SIG-M5 treated with dmso at 0.1 percent for 504 hours (cell line): ENCODE measurements at regions not wholly inside any gene's neighbourhood (a gene's known extent, or its start where the extent isn't known, plus 50 kb on each side); places are given as distances from the start of the nearest gene placed in this dataset.

Experiments
- DNase-seq: peaks from one replicate; lab custom pipeline; 2025; ENCODE audit not compliant: unreplicated experiment; lab: John Stamatoyannopoulos, UW

DNA sequence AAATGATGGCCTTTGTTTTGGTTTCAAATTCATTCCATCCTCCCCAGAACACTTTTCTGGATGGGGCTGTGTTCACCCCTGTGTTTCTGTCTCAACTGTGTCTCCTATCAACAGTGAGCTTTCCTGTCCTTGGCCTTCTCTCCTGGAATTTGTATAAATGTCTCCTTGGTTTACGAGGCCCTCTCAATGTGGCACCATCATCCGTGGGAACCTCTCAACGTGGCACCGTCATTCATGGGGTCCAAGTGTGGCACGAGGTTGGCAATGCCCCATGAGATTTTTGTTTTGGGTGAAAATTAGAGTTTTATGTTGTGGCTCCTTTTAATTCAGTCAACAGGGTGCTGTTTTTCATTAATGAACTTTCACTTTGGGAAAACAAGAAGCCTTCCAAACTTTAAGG, 280.7 kb upstream of the SALL3 start:
- DNase-seq, result no peak

DNA sequence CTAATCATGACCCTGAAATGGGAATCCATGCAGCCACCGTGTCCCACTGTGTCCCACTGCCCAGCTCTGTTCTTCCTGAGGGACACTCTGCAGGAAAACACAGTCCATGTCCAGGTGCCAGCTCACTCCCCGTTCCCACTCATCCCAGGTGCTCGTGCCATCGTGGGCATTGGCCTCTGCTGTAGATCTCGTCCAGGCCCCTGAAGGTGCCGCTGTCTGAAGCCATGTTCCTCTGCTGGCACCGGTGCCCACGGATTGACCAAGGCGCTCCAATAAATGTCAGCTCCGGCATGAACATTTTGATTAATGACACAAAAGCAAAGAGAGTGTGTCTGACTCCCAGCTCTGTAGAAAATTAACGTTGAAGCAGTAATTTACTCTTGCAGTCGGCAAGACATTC, 280.1 kb upstream of the SALL3 start:
- DNase-seq, result no peak

DNA sequence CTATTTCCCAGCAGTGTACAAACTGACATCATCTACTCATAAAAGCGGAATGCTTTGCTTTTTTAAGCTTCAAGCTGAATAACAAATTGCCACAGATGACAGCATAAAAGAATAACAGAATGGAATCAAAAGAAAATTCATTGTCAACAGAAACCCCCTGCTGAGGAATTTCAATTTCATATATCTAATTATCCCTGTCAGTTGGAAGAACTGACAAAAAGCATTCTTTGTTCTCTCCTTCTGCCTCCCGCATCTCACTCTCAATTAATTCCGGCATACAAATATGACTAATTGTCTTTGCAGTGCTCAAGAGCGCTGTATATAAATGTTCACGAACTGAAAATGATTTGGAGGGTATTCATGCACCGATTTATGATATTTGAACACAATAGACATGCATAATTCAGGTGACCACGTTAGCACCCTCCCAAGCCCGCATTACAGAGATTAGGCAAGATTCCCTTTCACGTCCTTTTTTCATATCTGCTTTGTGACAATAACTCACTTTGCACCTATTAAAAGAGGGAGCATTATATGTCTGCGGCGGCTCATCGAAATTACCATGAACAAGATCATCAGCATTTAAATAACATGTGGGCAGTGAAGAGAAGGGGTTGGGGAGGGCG, 277.7 kb upstream of the SALL3 start:
- DNase-seq, result no peak

DNA sequence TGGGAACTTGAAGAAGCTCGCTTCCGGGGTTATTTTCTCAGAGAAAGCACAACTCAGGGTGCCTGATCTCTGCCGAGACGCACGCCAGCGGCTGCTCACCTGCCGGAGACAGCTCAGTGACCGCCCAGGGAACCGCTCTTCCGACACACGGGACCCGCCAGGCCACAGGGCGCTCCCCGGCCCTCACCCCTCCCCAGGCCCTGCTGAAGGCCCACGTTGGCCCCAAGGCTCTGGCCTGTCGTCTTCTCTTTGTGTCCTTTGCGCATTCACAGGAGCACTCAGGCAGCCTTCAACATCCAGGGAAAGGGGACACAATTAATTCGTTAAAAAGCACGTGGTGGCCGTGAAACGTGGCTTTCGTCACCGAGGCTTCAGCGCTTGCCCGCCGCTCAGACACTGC, 276.3 kb upstream of the SALL3 start:
- DNase-seq, result no peak

DNA sequence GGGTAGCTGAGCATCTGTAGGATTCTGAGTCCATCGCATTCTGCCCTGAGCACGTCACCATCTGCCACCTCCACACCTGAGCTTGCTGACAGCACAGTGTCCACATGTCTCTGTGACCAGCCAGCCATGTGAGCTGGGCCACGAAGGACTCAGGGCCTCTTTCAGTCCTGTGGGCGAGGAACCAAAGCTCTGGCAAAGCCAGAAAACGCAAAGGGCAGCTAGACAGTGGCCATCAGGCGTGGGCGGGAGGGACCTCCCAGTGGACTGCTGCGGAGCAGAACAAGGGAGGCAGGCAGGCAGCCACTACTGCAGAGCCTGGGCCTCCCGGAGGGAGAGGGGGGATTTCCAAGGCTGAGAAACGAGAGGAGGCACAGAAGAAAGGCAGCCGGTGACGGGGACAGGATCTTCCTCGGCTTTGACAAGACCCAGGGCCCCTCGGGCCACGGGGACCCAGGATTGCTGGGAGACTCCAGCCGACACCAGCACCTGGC, 274.6 kb upstream of the SALL3 start:
- DNase-seq, result no peak

DNA sequence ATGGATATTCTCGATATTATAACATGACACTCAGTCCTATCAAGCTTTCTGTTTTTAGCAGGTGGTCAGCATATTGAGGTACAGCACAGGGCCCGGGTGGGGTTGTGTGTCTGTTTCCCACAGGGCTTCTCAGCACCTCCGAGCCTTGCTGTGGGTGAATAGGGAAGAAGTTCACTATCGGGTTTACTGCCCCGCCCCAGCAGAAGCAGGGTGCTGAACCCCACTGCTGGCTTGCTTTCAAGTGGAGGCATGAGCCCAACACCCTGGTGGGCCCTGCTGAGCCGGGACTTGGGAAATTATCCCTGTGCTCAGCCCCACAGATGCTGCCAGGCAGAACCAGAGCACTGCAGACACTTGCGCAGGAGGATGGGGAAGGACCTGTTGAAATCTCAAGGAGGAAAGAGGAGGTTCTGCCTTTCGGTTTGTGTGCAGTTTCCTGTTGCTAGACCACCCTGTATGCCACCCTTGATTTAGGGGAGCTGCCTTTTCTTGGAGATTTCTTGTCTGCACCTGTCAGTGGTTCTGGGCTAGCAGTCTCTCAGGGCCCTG, 270.3 kb upstream of the SALL3 start:
- no peak for DNase-seq

DNA sequence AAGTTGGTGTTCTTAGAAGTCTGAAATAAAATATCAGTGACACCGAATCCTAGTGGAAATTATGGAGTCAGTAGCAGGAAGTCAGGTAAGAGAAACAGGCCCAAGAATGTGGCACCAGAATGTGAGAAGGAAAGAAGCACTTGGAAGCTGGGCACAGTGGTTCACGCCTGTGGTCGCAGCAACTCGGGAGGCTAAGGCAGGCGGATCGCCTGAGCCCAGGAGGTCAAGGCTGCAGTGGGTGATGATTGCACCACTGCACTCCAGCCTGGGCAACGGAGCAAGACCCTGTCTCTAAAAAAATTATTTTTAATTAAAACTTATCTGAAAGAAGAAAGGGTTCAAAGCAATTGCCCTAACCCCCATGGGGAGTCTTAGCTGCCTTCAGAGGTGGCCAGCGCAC, 268.3 kb upstream of the SALL3 start:
- no peak for DNase-seq

DNA sequence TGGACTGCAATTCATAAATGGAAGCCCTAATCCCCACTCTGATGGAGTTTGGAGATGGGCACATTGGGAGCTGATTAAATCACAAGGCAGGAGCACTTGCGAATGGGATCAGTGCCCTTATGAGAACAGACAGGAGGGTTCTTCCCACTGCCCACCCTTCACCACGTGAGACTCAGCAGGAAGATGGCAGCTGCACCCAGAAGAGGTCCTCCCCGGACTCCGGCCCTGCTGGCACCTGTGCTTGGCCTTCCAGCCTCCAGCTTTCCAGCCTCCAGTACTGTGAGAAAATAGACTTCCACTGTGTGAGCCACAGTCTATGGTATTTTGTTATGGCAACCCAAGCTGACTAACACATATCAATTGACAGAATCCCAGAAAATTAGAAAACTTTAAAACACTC, 267.6 kb upstream of the SALL3 start:
- no peak for DNase-seq

DNA sequence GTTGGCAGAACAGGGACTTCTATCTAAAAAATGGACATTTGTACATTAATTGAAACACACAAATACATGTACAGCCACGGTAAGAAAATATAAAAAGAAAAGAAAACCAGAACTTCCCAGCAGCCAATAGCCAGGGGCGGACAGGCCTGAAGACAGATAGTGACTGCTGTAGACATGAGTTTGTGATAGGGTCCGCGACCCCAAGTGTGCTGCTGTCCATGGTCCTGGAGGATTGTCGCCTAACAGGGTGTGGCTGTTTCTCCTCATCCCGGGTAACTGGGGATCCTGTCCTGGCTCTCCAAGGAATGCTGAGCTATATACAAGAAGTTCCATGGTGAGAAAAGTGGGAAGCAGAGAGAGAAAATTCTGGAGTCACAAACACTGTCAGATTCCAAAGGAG, 266.5 kb upstream of the SALL3 start:
- DNase-seq, result no peak

DNA sequence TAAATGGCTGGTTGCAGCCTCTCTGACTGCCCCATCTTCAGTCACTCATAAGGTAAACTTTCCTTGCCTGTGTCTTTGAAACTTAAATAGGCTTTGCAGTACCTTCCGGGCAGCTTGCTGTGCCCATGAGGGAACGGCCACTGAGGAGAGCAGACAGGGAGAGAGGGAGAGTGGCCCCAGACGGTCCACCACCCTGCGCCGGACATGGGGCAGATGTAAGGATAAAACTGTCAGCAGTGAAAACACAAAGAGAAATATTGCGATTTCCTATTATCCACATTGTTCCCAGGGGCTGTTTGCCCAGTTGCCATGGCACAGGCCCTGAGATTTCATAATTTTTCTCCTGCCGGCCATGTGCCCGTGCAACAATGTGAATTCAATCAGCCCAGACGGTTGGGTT, 265.9 kb upstream of the SALL3 start:
- no peak for DNase-seq

DNA sequence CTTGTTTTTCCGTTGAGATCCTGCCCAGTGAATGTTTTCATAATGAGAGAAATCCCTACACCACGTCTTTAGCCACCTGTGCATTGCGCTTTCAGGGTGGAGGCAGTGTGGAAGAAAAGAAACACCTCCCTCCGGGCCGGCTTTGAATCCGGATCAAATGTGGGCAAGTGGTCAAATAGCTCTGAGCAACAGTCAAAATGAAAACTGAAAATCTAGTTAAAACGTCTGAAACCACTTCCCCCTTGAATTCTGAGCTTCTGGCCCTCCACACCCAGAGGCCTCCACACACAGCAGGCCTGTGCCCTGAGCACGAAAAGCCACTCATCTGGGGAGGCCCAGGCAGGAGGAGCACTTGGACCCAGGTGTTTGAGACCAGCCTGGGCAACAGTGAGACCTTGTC, 263.6 kb upstream of the SALL3 start:
- DNase-seq, result no peak

DNA sequence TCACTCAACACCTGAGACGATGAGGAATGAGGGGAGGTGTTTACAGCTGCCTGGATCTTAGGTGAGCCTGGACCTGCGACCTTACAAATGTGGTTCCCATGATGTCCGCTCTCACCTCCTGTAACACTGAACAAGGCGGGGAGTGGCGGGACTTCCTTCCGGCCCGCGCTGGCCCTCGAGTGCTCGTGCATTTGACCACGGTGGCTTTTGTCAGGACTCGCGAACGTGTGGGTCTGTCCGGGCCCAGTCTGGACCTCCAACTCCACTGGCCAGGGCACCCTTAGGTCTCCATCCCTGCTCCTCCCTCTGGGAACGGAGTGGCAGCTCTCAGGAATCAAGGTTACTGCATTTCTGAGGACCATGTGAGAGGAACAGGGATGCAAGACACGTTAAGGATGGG, 263.0 kb upstream of the SALL3 start:
- DNase-seq, result no peak

DNA sequence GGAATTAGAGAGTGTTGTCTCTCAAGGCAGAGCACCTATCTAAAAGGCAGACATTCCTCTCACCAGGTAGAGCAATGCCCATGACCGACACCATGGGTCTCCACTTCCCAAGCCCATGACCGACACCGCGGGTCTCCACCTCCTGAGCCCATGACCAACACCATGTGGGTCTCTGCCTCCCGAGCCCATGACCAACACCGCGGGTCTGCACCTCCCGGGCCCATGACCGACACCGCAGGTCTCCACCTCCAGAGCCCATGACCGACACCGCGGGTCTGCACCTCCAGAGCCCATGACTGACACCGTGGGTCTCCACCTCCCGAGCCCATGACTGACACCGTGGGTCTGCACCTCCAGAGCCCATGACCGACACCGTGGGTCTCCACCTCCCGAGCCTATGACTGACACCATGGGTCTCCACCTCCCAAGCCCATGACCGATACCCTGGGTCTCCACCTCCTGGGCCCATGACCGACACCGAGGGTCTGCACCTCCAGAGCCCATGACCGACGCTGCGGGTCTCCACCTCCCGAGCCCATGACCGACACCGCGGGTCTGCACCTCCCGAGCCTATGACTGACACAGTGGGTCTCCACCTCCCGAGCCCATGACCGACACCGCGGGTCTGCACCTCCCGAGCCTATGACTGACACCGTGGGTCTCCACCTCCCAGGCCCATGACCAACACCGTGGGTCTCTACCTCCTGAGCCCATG, 262.4 kb upstream of the SALL3 start:
- no peak for DNase-seq

DNA sequence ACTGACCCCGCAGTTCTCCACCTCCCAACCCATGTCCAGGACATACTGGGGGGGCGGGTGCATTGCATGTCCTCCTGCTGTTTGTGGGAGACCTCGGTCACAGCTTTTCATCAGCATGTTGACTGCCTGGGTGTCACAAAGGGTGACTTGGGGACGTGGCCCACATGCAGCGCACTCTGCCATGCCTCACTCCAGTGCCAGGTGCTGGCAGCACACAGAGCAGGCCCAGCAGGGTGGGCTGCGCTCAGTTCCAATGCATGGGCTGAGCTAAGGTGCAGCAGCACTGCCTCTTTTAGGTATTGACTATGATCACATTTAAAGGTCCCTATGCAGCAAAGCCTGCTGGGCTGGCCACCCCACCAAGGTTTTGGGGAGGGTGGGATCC, 261.9 kb upstream of the SALL3 start:
- DNase-seq, result no peak

DNA sequence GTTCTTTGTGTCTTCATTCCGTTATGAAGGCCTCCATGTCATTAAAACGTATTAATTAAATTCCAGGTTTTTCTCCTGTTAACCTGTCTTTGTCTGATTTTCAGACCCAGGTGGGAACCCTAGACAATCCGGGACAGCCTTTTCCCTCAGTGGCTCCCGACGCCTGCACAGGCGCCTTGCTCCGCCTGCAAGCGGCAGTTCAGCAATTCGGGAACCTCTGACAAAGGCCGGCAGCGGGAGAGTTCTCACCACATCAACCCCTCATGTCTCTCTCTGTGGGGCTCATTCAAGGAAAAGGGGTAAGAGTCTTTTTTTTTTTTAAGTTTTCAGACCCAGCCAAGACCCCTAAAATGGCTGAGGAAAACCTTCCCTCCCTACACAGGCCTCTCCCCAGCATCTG, 259.8 kb upstream of the SALL3 start:
- DNase-seq, result no peak

DNA sequence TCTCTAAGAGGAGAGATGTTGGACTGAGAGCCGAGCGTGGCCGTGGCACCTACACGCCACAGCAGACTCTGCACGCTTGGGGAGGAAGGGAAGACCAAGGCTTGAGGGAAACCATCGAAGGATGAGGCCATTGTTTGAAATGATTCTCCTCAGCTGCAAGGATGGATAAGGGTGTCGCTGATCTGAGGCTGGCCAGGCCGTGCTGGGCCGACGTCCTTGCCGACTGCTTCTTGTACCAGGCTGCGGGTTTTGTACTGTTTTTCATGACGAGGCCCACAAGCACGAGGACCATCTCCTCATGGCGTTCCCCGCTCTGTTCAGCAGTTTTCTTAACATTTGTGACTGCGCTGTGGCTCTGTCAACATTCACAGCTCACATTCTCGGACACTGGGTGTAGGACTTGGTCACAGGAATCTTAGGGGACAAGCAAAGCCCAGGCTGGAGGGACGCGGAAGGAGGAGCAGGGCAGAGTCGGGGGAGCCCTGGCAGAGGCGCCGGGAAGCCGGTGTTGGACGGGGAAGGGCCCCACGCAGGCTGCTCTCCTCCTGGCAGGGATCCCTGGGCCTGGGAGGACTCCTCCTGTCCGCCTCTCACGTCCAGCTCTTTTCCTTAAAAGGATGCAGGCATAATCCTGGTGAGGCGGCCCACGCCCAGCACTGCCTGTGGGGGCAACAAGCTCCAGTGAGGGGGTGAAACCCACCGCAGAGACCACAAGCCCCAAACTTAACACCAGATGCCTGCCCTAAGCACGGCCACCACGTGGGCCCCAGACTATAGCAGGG, 259.0 kb upstream of the SALL3 start:
- no peak for DNase-seq

DNA sequence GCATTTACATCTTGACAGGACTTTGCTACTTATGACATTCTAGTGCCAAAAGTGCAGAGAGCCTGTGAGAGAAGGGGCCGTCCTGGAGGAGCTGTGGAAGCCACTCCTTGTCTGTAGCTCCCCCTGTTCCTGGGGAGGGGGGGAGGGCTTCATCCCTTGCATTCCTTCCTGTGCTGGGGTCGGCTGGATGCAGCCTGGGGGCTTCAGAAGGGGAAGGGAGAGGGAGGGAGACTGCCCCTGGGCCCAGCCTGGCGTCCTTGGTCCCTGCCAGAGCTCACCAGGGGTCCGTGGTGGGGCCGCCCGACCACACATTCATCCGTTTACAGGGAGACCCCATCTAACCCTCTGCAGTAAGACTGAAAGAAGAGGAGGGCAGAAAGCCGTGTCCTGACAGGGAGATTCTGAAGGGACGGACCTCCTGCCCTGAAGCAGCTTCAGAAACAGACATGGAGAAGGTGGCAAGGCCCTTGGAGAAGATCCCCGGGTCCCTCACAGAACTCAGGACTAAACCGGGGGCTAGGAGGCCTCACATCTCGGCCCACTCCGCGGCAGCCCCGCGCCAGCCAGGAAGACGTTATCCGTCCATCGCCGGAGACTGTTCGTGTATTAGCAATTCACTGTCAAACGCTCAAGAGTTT, 258.3 kb upstream of the SALL3 start:
- DNase-seq, result no peak

DNA sequence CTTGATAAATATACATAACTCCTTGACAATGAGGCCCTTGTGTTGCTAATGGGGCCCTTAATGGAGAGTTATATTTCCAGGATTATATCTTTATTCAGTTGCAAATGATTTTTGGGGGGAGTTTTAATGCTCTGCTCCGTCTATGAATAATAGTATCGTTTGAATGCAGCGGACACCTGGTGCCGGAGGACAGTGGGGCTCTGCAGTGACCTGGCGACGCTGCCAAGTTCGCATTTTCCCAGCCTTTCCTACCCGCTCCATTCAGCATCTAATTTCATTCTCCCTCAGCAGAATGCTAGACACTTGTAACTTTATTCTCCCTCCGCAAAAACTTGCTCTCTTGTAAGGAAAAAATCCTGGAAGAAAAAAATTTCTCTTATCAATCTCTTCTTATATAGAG, 257.6 kb upstream of the SALL3 start:
- no peak for DNase-seq

DNA sequence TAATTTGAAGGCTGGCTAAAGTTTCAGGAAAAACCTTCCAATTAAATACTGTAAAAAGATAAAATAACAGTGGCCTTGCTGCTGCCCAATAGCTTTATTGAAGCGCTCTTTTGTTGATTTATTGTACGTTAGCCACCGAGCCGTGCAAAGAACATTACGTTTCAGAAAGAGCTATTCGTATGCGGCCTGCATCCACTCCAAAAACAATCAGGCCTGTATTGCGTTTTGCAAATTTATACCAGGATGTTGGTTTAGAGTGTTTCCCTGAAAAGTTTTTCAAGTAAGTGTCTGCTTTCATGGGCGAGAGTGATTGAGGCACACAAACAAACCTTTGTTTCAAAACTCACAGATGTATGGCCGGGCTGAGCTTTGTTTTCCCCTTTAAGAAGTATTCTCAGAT, 257.2 kb upstream of the SALL3 start:
- no peak for DNase-seq

DNA sequence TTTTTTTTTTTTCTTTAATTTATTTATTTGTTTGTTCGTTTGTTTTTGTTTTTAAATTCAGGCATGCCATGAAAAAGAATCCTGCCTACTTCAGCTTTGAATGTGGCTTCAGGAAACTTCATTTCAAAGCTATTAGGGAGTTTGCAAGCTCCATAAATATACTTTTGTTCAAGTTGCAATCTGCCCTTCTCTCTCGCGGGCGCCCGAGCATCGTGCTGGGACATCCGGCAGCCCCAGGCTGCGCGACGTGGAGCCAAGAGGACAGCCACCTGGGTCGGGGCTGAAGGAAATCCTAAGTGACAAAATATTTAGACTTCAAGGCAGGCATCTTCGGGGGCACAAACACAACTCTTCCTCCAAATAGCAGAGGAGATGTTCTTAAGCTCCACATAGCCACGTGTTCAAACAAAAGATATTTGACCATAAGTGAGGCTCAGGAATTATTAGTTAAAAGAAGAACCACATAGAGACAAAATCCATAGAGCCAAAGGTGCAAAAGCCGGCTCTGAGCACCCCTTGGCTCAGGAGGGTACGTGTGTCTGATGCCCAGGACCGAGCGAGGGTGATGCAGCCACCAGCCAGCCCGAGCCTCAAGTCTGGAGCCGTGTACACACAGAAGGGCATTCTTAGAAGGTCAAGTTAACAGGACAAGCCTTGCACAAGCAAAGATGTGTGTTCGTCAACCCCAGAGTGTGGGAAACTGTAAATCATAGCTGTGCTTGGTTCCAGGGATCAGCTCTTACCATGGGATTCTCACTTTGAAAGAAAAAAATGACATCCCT, 256.5 kb upstream of the SALL3 start:
- no peak for DNase-seq
